WI38 (cell line): ENCODE measurements at regions not wholly inside any gene's neighbourhood (a gene's known extent, or its start where the extent isn't known, plus 50 kb on each side); places are given as distances from the start of the nearest gene placed in this dataset.
"Not testable (repeated sequence)": the region's sequence is repeated elsewhere in the genome, so short reads cannot be mapped to it uniquely, and the experiment has no call there.

Experiments
- H3K4me3 ChIP-seq: 2 replicates; pipeline ENCODE4 v1.5.1; 2011; ENCODE audit warnings: low read depth, mild to moderate bottlenecking, control low read depth, low read length
- CTCF ChIP-seq: IDR thresholded peaks from 2 replicates; pipeline ENCODE4 v1.5.1; 2012; ENCODE audit warnings: low read depth, mild to moderate bottlenecking, control low read depth, low read length

GRCh38 chrX:124181515-124181914 lies 150.9 kb upstream of the TEX13D start:
- H3K4me3 ChIP-seq: not testable (repeated sequence)

- H3K4me3 ChIP-seq: no peak overlapping the region
- TF ChIP-seq CTCF: no peak
Measured at GRCh38 chrX:124190440-124190839, 142.0 kb upstream of the TEX13D start.

GRCh38 chrX:124194199-124194598 lies 138.3 kb upstream of the TEX13D start:
- no peak for TF ChIP-seq CTCF
- H3K4me3 ChIP-seq: no peak overlapping the region

GRCh38 chrX:124194901-124195300 lies 137.6 kb upstream of the TEX13D start:
- TF ChIP-seq CTCF: no peak
- no peak overlapping the region for H3K4me3 ChIP-seq

GRCh38 chrX:124203311-124203710 lies 129.1 kb upstream of the TEX13D start:
- no peak overlapping the region for H3K4me3 ChIP-seq
- no peak for TF ChIP-seq CTCF

GRCh38 chrX:124208660-124209059 lies 123.8 kb upstream of the TEX13D start:
- TF ChIP-seq CTCF: no peak
- H3K4me3 ChIP-seq: no peak overlapping the region

GRCh38 chrX:124209792-124210576 lies 122.5 kb upstream of the TEX13D start:
- TF ChIP-seq CTCF: no peak
- no peak overlapping the region for H3K4me3 ChIP-seq

- TF ChIP-seq CTCF: peak; percentile 34
- no peak overlapping the region for H3K4me3 ChIP-seq
Measured at GRCh38 chrX:124211312-124211942, 121.0 kb upstream of the TEX13D start.
